GM23338 (cell line): ENCODE measurements at regions not wholly inside any gene's neighbourhood (a gene's known extent, or its start where the extent isn't known, plus 50 kb on each side); places are given as distances from the start of the nearest gene placed in this dataset.

ENCODE experiments used
- ATAC-seq: fragments of 200-7000 bp; cut with Tn5 transposase; 3 replicates; pipeline ENCODE4 v1.9.1; 2020
- DNase-seq: peaks from one replicate; pipeline ENCODE4 v3.0.0-alpha.2; 2015; ENCODE audit warnings: low spot score
- H2AFZ ChIP-seq: fragments of 200-600 bp; sonication (generic); 2 replicates; pipeline ENCODE4 v1.8.0; 2016; ENCODE audit warnings: antibody characterized with exemption, mild to moderate bottlenecking, moderate library complexity
- H3F3A ChIP-seq: fragments of 200-600 bp; sonication (generic); replicated peaks from 2 replicates; pipeline ENCODE4 v1.8.0; 2017; ENCODE audit warnings: antibody characterized with exemption, mixed run types, low read depth
- H3K27ac ChIP-seq: fragments of 200-600 bp; sonication (generic); 2 replicates; pipeline ENCODE4 v1.6.1; 2016; ENCODE audit warnings: low read depth
- H3K27me3 ChIP-seq: fragments of 200-600 bp; sonication (generic); 2 replicates; pipeline ENCODE4 v1.8.0; 2016; ENCODE audit warnings: mild to moderate bottlenecking, mixed run types, moderate library complexity; ENCODE audit not compliant: insufficient read depth
- H3K36me3 ChIP-seq: fragments of 200-600 bp; sonication (generic); 2 replicates; pipeline ENCODE4 v1.8.0; 2016; ENCODE audit warnings: mild to moderate bottlenecking; ENCODE audit not compliant: insufficient read depth
- H3K4me1 ChIP-seq: fragments of 200-600 bp; sonication (generic); 2 replicates; pipeline ENCODE4 v1.8.0; 2016; ENCODE audit warnings: mild to moderate bottlenecking, moderate library complexity; ENCODE audit not compliant: insufficient read depth
- H3K4me2 ChIP-seq: fragments of 200-600 bp; sonication (generic); 2 replicates; pipeline ENCODE4 v1.7.1; 2017; ENCODE audit warnings: mixed run types
- H3K4me3 ChIP-seq: fragments of 200-600 bp; sonication (generic); 2 replicates; pipeline ENCODE4 v1.6.1; 2016; ENCODE audit warnings: mixed run types
- H3K79me2 ChIP-seq: fragments of 200-600 bp; sonication (generic); replicated peaks from 2 replicates; pipeline ENCODE4 v1.8.0; 2017; ENCODE audit warnings: mild to moderate bottlenecking; ENCODE audit not compliant: insufficient read depth
- H3K9me2 ChIP-seq: fragments of 200-600 bp; sonication (generic); 2 replicates; pipeline ENCODE4 v1.8.0; 2017; ENCODE audit not compliant: insufficient read depth
- H4K20me1 ChIP-seq: fragments of 200-600 bp; sonication (generic); replicated peaks from 2 replicates; pipeline ENCODE4 v1.8.0; 2017; ENCODE audit warnings: mild to moderate bottlenecking; ENCODE audit not compliant: insufficient read depth
- H3K27ac Mint-ChIP-seq: 2 replicates; pipeline ENCODE4 v1.8.0; 2020; ENCODE audit warnings: inconsistent platforms, mild to moderate bottlenecking, moderate library complexity, mixed read lengths
- H3K27me3 Mint-ChIP-seq: 3 replicates; pipeline ENCODE4 v1.8.0; 2022; ENCODE audit warnings: low read depth, mild to moderate bottlenecking, moderate library complexity, mixed read lengths, inconsistent platforms; ENCODE audit not compliant: insufficient read depth, poor library complexity
- H3K36me3 Mint-ChIP-seq: 3 replicates; pipeline ENCODE4 v1.8.0; 2021; ENCODE audit warnings: low read depth, mild to moderate bottlenecking, inconsistent platforms, moderate library complexity, mixed read lengths
- H3K4me1 Mint-ChIP-seq: 3 replicates; pipeline ENCODE4 v1.8.0; 2020; ENCODE audit warnings: mild to moderate bottlenecking, inconsistent platforms, mixed read lengths
- H3K4me3 Mint-ChIP-seq: 3 replicates; pipeline ENCODE4 v1.8.0; 2021; ENCODE audit warnings: moderate library complexity, mild to moderate bottlenecking, inconsistent platforms, mixed read lengths
- H3K9me3 Mint-ChIP-seq: 3 replicates; pipeline ENCODE4 v1.8.0; 2020; ENCODE audit warnings: moderate library complexity, mild to moderate bottlenecking, inconsistent platforms, mixed read lengths
- CTCF ChIP-seq, 2 experiments: fragments of 200-600 bp in 1 of 2; sonication (generic) in 1 of 2; conservative IDR thresholded peaks; 2 replicates each; pipeline versions ENCODE4 v1.5.1 to v1.6.1; 2016 to 2017; ENCODE audit warnings: antibody characterized with exemption in 2 of 2, low read depth in 2 of 2, mild to moderate bottlenecking in 2 of 2, moderate library complexity in 1 of 2
- JUNB ChIP-seq: IDR thresholded peaks from one replicate; pipeline ENCODE4 v1.6.1; 2016; ENCODE audit warnings: antibody characterized with exemption; ENCODE audit not compliant: unreplicated experiment
- POLR2AphosphoS5 ChIP-seq: IDR thresholded peaks from 2 replicates; pipeline ENCODE4 v1.6.1; 2016; ENCODE audit warnings: antibody characterized with exemption, low read depth
- ZNF462 ChIP-seq: fragments of 250-450 bp; sonication (Bioruptor Pico); IDR thresholded peaks from 2 replicates; pipeline ENCODE4 v1.5.0; 2020; ENCODE audit warnings: mild to moderate bottlenecking, moderate library complexity

- no peak for TF ChIP-seq ZNF462 (CRISPR knock-in tag)
- no peak for TF ChIP-seq JUNB
- TF ChIP-seq POLR2AphosphoS5: no peak
Measured at GRCh38 chr13:107360010-107360409, 792.1 kb upstream of the ARGLU1 start (continued).

DNA sequence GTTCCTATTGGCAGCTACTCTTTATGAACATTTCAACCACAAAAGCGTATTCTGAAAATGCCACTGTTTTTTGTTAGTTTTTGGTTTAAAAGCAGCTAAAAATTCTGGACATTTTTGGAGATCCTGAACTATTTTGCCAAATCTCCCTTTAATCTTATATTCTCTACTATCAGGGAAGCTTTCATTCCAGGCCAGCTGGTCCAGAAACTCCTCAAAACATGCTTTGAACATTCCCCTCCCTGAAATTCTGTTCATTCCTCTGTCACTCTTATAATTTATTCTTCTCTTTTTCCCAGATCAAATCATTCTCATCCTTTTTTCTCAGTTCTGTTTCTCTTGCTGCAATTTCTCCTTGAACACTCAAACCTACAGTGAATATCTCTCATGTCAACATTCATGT, 790.9 kb upstream of the ARGLU1 start:
- no peak for ATAC-seq
- Histone ChIP-seq H3K36me3 (no peaks in the 10 kb centered on the region), H3K4me1 (no peaks in the 10 kb centered on the region), H3F3A (no peaks in the 10 kb centered on the region), H3K9me2 (0 out of 2 replicates have a peak, but pooled peaks cover 11% of the 10 kb centered on the region), H3K27ac (no peak overlapping the region), H3K79me2 (no peaks in the 10 kb centered on the region), H3K4me3 (no peak overlapping the region), H3K27me3 (no peaks in the 10 kb centered on the region), H3K4me2 (no peak overlapping the region), H2AFZ (no peak overlapping the region), H4K20me1 (no peaks in the 10 kb centered on the region)
- no peaks in the 10 kb centered on the region for H3K27me3 Mint-ChIP-seq
- H3K36me3 Mint-ChIP-seq: no peaks in the 10 kb centered on the region
- H3K9me3 Mint-ChIP-seq: no peaks in the 10 kb centered on the region
- peaks cover 3% of the 10 kb centered on the region; the same call in 1 of the 3 replicates for H3K4me1 Mint-ChIP-seq
- no peak overlapping the region for H3K27ac Mint-ChIP-seq
- no peak for DNase-seq
- H3K4me3 Mint-ChIP-seq: no peak overlapping the region
- TF ChIP-seq CTCF (conservative IDR thresholded peaks at IDR 0.05; ENCODE audit: low read depth in 2 of 2) (no peak), ZNF462 (CRISPR knock-in tag) (no peak)
